Lower lobe of right lung (tissue), 2 donors: ENCODE measurements at regions not wholly inside any gene's neighbourhood (a gene's known extent, or its start where the extent isn't known, plus 50 kb on each side); places are given as distances from the start of the nearest gene placed in this dataset.
"Not testable (repeated sequence)": the region's sequence is repeated elsewhere in the genome, so short reads cannot be mapped to it uniquely, and the experiment has no call there.

Source experiments
- ATAC-seq, 2 donors: fragments of 200-7000 bp; cut with Tn5 transposase; one replicate each; pipeline ENCODE4 v1.9.1; 2020 to 2022; ENCODE audit warnings: mild to moderate bottlenecking in 2 of 2, moderate library complexity in 2 of 2
- DNase-seq: peaks from one replicate; pipeline ENCODE4 v3.0.0-alpha.2; 2020
- H3K27ac ChIP-seq: fragments of 200-600 bp; one replicate; pipeline ENCODE4 v1.8.0; 2022
- H3K27me3 ChIP-seq: fragments of 200-600 bp; one replicate; pipeline ENCODE4 v1.8.0; 2022; ENCODE audit warnings: low read depth
- H3K36me3 ChIP-seq: fragments of 200-600 bp; one replicate; pipeline ENCODE4 v1.8.0; 2022; ENCODE audit warnings: mild to moderate bottlenecking
- H3K4me1 ChIP-seq: fragments of 200-600 bp; one replicate; pipeline ENCODE4 v1.8.0; 2022
- H3K4me3 ChIP-seq: fragments of 200-600 bp; one replicate; pipeline ENCODE4 v1.8.0; 2022; ENCODE audit warnings: mild to moderate bottlenecking
- H3K9me3 ChIP-seq: fragments of 200-600 bp; one replicate; pipeline ENCODE4 v1.8.0; 2022
- CTCF ChIP-seq: fragments of 200-600 bp; IDR thresholded peaks from one replicate; pipeline ENCODE4 v1.8.0; 2022; ENCODE audit warnings: antibody characterized with exemption, mild to moderate bottlenecking
- intact Hi-C: fragments of 100-400 bp; cut with DNase I; formaldehyde crosslinking; loops from one replicate; pipeline ENCODE4 v1.11.0; 2022
- donor health status: DM: no; HTN: yes; CAD: no; lungs with severe emphysema.

- Histone ChIP-seq H3K27me3 (peaks cover 18% of the 10 kb centered on the region), H3K4me1 (peaks cover 24% of the 10 kb centered on the region), H3K4me3 (peak overlapping the region; percentile 45)
- DNase-seq, result peak; percentile 75
- H3K36me3 ChIP-seq, intact Hi-C loops, H3K9me3 ChIP-seq, H3K27ac ChIP-seq: not testable (repeated sequence)
- ATAC-seq, result peak; percentile 98 to 99
- peak; percentile 66 for TF ChIP-seq CTCF
These were observed 145.0 kb downstream of the CCDC74A start for GRCh38 chr2:131672471-131673399.

- DNase-seq, result peak; percentile 84
- intact Hi-C loops, result no loop called here
These were observed 145.9 kb downstream of the CCDC74A start for GRCh38 chr2:131673400-131674173.

GRCh38 chr2:131674174-131674507, 146.5 kb downstream of the CCDC74A start:
- TF ChIP-seq CTCF, result peak; percentile 4
- no peak overlapping the region for H3K27ac ChIP-seq
- no peak for DNase-seq
- H3K36me3 ChIP-seq, result no peaks in the 10 kb centered on the region
- peaks cover 18% of the 10 kb centered on the region for H3K27me3 ChIP-seq
- intact Hi-C loops, result no loop called here
- H3K4me3 ChIP-seq, result peak overlapping the region; percentile 45
- no peak for ATAC-seq
- peaks cover 24% of the 10 kb centered on the region for H3K4me1 ChIP-seq
- no peaks in the 10 kb centered on the region for H3K9me3 ChIP-seq

More at GRCh38 chr2:131673400-131674173, 145.9 kb downstream of the CCDC74A start:
- Histone ChIP-seq H3K36me3 (no peaks in the 10 kb centered on the region), H3K9me3 (no peaks in the 10 kb centered on the region), H3K27ac (no peak overlapping the region), H3K27me3 (peaks cover 18% of the 10 kb centered on the region), H3K4me1 (peaks cover 24% of the 10 kb centered on the region), H3K4me3 (peak overlapping the region; percentile 45)
- ATAC-seq, result peak; percentile 97 to 98
- peak; percentile 95 for TF ChIP-seq CTCF

- H3K36me3 ChIP-seq, H3K9me3 ChIP-seq, H3K4me1 ChIP-seq, intact Hi-C loops, DNase-seq, H3K27me3 ChIP-seq: not testable (repeated sequence)
- Histone ChIP-seq H3K4me3 (peak overlapping the region; percentile 70), H3K27ac (peak overlapping the region; percentile 79)
- ATAC-seq, result peak; percentile 52 to 68
These were observed 154.0 kb downstream of the CCDC74A start for GRCh38 chr2:131681611-131682121.

- H3K4me1 ChIP-seq, result no peaks in the 10 kb centered on the region
- no peaks in the 10 kb centered on the region for H3K36me3 ChIP-seq
- peak overlapping the region; percentile 70 for H3K4me3 ChIP-seq
- peak; percentile 84 for DNase-seq
- peak overlapping the region; percentile 79 for H3K27ac ChIP-seq
- ATAC-seq, result peak; percentile 99 to 100
- H3K27me3 ChIP-seq, result no peaks in the 10 kb centered on the region
- intact Hi-C loops, result no loop called here
- peak; percentile 18 for TF ChIP-seq CTCF
- no peaks in the 10 kb centered on the region for H3K9me3 ChIP-seq
These were observed 154.6 kb downstream of the CCDC74A start for GRCh38 chr2:131682122-131682944.

GRCh38 chr2:131682945-131683330, 155.2 kb downstream of the CCDC74A start:
- H3K27me3 ChIP-seq, H3K9me3 ChIP-seq, H3K4me1 ChIP-seq, H3K36me3 ChIP-seq, intact Hi-C loops, H3K27ac ChIP-seq: not testable (repeated sequence)
- peak overlapping the region; percentile 70 for H3K4me3 ChIP-seq
- ATAC-seq (peak; percentile 45 to 70), DNase-seq (peak; percentile 43)

GRCh38 chr2:131684631-131685316, 157.1 kb downstream of the CCDC74A start:
- H3K4me1 ChIP-seq, H3K27ac ChIP-seq, DNase-seq, intact Hi-C loops, ATAC-seq, H3K27me3 ChIP-seq, H3K9me3 ChIP-seq, H3K4me3 ChIP-seq, H3K36me3 ChIP-seq: not testable (repeated sequence)

- H3K4me1 ChIP-seq, H3K4me3 ChIP-seq, DNase-seq, H3K27me3 ChIP-seq, ATAC-seq, H3K27ac ChIP-seq, H3K9me3 ChIP-seq, intact Hi-C loops, H3K36me3 ChIP-seq: not testable (repeated sequence)
These were observed 158.6 kb downstream of the CCDC74A start for GRCh38 chr2:131686164-131686893.
